Esophagus muscularis mucosa (tissue), 4 donors: ENCODE measurements at regions not wholly inside any gene's neighbourhood (a gene's known extent, or its start where the extent isn't known, plus 50 kb on each side); places are given as distances from the start of the nearest gene placed in this dataset.

ENCODE experiments used
- DNase-seq: peaks from one replicate; pipeline ENCODE4 v3.0.0-alpha.2; 2017; ENCODE audit errors: extremely low spot score
- H3K27ac ChIP-seq, 4 donors: fragments of 200-600 bp; sonication (generic); replicated peaks in 1 of 4; 1 replicate in 3 of 4; 2 replicates in 1 of 4; pipeline ENCODE4 v1.5.1; 2016 to 2019; ENCODE audit warnings: mild to moderate bottlenecking in 1 of 4
- H3K27me3 ChIP-seq, 4 donors: fragments of 200-600 bp; sonication (generic); one replicate each; pipeline versions ENCODE4 v1.5.1 to v1.6.0; 2016 to 2019
- H3K36me3 ChIP-seq, 4 donors: fragments of 200-600 bp; sonication (generic); one replicate each; pipeline ENCODE4 v1.5.1; 2016 to 2019
- H3K4me1 ChIP-seq, 4 donors: fragments of 200-600 bp; sonication (generic); one replicate each; pipeline ENCODE4 v1.5.1; 2016 to 2019
- H3K4me3 ChIP-seq, 4 donors: fragments of 200-600 bp; sonication (generic); 1 replicate in 2 of 4; 2 replicates in 2 of 4; pipeline ENCODE4 v1.5.1; 2016 to 2019; ENCODE audit warnings: mild to moderate bottlenecking in 4 of 4, moderate library complexity in 1 of 4
- H3K9me3 ChIP-seq, 4 donors: fragments of 200-600 bp; sonication (generic); 1 replicate in 3 of 4; 2 replicates in 1 of 4; pipeline ENCODE4 v1.5.1; 2016 to 2019
- EP300 ChIP-seq: sonication (generic); formaldehyde crosslinking; IDR thresholded peaks from one replicate; pipeline ENCODE4 v1.6.1; 2017; ENCODE audit warnings: antibody characterized with exemption
- POLR2A ChIP-seq: fragments of 450-650 bp; IDR thresholded peaks from one replicate; pipeline ENCODE4 v1.6.1; 2017; ENCODE audit warnings: antibody characterized with exemption, moderate library complexity, mild to moderate bottlenecking, low read depth
- POLR2AphosphoS5 ChIP-seq, 2 donors: sonication (generic); formaldehyde crosslinking; IDR thresholded peaks; one replicate each; pipeline ENCODE4 v1.6.1; 2017; ENCODE audit warnings: antibody characterized with exemption in 2 of 2
- WGBS: methylation state at CpG from one replicate; pipeline ENCODE4 v1.1.5; 2018; 5-methylcytosine and 5-hydroxymethylcytosine counted together
- intact Hi-C: fragments of 100-400 bp; cut with DNase I; formaldehyde crosslinking; loops from one replicate; pipeline ENCODE4 v1.15.1; 2023
- TF ChIP-seq, protein P1 (sequence below), 3 experiments: fragments of 200-600 bp in 2 of 3; fragments of 450-650 bp in 1 of 3; sonication (generic) in 2 of 3; IDR thresholded peaks; one replicate each; pipeline ENCODE4 v1.5.1; 2017 to 2019; ENCODE audit warnings: antibody characterized with exemption in 3 of 3, mild to moderate bottlenecking in 2 of 3, moderate library complexity in 1 of 3

DNA sequence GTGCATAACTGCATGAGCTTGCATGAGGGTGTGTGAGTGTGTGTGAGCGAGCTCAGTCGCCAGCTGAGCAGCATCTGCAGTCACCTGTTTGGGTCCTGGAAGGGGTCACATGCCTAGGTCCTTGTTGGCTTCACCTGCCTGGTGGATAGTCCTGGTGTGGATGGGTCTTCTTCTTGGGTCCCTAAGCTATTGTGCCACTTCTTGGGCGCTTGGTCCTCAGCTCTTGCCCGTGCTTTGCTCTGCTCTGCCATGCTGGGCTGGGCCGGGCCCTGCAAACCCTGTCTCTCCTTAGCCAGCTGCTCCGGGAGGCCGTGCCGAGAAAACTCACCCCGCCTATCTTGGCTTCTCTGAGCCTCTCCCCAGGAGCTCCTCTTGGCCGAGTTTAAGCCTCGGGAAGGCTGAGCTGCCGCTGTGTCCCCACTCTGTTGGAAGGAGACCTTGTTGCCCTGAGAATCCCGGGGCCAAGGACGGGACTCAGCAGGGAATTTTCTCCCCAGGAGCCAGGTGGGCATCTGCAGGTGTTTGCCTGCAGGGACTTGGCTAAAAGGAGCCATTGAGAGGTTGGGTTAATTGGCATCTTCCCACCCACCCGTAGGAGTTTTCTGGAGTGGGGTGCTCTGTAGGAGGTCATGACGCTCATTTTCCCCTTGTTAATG is 300.8 kb downstream of the NDUFA10 start:
- 72% methylated on average over 16 of the region's 16 CpGs for WGBS
- intact Hi-C loops, result no loop called here
- no peak overlapping the region for H3K27ac ChIP-seq
- H3K36me3 ChIP-seq, result no peaks in the 10 kb centered on the region
- H3K4me3 ChIP-seq, result no peak overlapping the region
- H3K9me3 ChIP-seq, result no peaks in the 10 kb centered on the region
- no peaks in the 10 kb centered on the region for H3K27me3 ChIP-seq
- peaks cover 0 to 19% (median 3%) of the 10 kb centered on the region in 4 donors for H3K4me1 ChIP-seq
- TF ChIP-seq POLR2A (no peak), EP300 (no peak), POLR2AphosphoS5 (IDR thresholded peaks at IDR 0.05) (no peak)
- TF ChIP-seq, protein P1, sequence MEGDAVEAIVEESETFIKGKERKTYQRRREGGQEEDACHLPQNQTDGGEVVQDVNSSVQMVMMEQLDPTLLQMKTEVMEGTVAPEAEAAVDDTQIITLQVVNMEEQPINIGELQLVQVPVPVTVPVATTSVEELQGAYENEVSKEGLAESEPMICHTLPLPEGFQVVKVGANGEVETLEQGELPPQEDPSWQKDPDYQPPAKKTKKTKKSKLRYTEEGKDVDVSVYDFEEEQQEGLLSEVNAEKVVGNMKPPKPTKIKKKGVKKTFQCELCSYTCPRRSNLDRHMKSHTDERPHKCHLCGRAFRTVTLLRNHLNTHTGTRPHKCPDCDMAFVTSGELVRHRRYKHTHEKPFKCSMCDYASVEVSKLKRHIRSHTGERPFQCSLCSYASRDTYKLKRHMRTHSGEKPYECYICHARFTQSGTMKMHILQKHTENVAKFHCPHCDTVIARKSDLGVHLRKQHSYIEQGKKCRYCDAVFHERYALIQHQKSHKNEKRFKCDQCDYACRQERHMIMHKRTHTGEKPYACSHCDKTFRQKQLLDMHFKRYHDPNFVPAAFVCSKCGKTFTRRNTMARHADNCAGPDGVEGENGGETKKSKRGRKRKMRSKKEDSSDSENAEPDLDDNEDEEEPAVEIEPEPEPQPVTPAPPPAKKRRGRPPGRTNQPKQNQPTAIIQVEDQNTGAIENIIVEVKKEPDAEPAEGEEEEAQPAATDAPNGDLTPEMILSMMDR (IDR thresholded peaks at IDR 0.05), result no peak
- DNase-seq, result no peak

DNA sequence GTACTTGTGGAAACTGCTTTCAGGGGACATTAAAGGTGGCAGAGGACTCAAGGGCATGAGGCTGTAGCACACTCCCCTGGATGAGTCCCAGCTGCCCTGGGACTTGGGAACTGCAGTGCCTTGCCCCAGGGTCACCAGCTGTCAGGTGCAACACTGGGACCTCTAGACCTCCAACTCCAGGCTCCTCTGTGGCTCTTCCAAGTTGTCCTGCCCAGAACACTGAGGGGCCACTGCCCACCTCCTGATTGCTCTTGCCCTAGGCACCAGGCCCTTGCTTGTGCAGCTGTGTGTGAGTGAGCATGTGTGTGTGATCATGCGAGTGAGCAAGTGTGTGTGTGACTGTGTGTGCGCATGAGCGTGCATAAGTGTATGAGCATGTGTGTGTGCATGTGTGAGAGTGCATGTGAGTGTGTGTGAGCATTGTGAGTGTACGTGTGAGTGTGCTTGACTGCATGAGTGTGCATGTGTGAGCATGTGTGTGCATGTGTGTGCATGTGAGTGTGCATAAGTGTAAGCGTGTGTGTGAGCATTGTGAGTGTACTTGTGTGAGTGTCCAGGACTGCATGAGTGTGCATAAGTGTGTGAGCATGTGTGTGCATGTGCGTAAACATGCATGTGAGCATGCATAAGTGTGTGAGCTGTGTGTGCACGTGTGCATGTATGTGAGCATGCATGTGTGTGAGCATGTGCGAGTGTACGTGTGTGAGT is 301.5 kb downstream of the NDUFA10 start:
- Histone ChIP-seq H3K4me3 (no peak overlapping the region), H3K9me3 (no peaks in the 10 kb centered on the region), H3K27me3 (no peaks in the 10 kb centered on the region), H3K27ac (no peak overlapping the region), H3K4me1 (peaks cover 0 to 19% (median 3%) of the 10 kb centered on the region in 4 donors), H3K36me3 (no peaks in the 10 kb centered on the region)
- DNase-seq, result no peak
- no peak for TF ChIP-seq POLR2AphosphoS5 (IDR thresholded peaks at IDR 0.05)
- TF ChIP-seq POLR2A, result no peak
- no peak for TF ChIP-seq EP300
- TF ChIP-seq, protein P1 (IDR thresholded peaks at IDR 0.05), result no peak
- WGBS, result 88% methylated on average over 9 of the region's 9 CpGs
- intact Hi-C loops, result no loop called here

DNA sequence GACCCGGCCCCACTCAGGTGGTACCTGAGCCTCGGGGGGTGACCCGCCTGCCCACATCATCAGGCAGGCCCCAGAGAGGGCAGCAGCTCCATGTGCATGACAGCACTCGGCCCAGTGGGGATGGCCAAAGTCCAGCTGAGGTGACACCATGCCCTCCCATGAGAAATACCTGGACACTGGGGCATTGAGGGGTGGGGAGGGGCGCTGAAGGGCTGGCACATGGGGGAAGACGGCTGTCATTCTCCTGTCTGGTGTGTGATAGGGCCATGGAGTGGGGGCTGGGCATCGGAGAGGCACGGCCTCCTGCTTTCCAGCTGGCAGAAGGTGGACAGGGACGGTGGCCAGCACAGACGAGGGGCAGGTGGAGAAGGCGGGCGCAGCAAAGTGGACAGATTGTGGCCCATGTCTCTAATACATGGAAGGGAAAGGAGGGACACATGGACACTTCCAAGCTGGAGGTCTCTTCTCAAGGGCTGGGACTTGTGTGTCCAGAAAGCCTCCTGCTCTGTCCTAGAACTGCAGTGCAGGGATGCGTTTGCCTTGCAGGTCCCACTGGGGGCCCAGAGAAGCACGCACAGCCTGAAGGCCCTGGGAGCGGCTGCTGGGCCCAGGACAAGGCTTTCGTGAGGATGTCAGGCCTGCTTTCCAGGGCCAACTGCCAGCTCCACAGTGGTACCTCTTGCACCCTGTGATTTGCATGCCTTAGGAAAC is 302.2 kb downstream of the NDUFA10 start:
- TF ChIP-seq EP300 (no peak), POLR2A (no peak), POLR2AphosphoS5 (IDR thresholded peaks at IDR 0.05) (no peak)
- TF ChIP-seq, protein P1 (IDR thresholded peaks at IDR 0.05), result no peak

DNA sequence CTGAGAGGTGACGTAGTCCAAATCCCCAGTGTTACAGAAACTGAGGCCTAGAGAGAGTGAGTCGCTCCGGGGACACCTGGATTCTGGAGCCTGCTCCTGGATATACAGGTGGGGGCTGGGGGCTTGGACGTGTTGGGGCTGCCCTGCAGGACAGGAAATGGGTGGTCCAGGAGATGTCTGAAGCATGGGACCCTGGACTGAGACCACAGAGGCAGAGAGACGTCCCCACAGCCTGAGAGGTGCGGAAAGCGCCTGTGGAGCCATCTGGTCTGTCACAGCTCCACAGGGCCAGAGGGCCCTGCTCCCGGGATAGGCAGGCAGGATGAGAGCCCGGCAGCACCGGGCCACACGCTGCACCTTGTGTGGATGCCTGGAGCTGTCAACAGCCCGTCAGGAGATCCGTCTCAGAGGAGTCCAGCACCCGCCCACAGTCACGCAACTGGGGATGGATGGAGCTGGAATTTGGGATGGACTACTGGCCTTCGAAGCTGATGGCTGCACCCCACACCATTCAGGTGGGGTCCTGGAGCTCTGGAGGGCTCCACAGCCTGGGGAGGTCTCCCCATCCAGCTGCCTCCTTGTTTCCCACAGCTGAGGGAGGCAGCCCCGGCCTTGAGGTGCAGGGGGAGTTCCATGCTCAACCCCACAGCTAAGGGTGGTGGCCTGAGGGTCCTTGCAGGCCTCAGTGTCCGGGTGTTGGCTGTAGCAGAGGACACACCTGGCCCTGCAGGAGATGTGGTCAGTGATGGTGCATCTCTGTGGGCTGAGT is 303.0 kb downstream of the NDUFA10 start:
- Histone ChIP-seq H3K9me3 (no peaks in the 10 kb centered on the region), H3K4me1 (peaks cover 0 to 24% (median 4%) of the 10 kb centered on the region in 4 donors), H3K4me3 (no peak overlapping the region), H3K27me3 (no peaks in the 10 kb centered on the region), H3K36me3 (no peaks in the 10 kb centered on the region), H3K27ac (no peak overlapping the region)
- intact Hi-C loops, result no loop called here
- DNase-seq, result no peak
- 93% methylated on average over 4 of the region's 18 CpGs for WGBS
- TF ChIP-seq, protein P1 (IDR thresholded peaks at IDR 0.05), result no peak
- TF ChIP-seq EP300 (no peak), POLR2A (no peak), POLR2AphosphoS5 (IDR thresholded peaks at IDR 0.05) (no peak)

More for the DNA sequence above, 302.2 kb downstream of the NDUFA10 start:
- H3K4me1 ChIP-seq, result peaks cover 0 to 19% (median 3%) of the 10 kb centered on the region in 4 donors
- no peaks in the 10 kb centered on the region for H3K27me3 ChIP-seq
- H3K4me3 ChIP-seq, result no peak overlapping the region
- no peak overlapping the region for H3K27ac ChIP-seq
- intact Hi-C loops, result no loop called here
- 92% methylated on average over 16 of the region's 16 CpGs for WGBS
- H3K36me3 ChIP-seq, result no peaks in the 10 kb centered on the region
- H3K9me3 ChIP-seq, result no peaks in the 10 kb centered on the region
- DNase-seq, result no peak
